GM12878 (cell line): ENCODE measurements at regions not wholly inside any gene's neighbourhood (a gene's known extent, or its start where the extent isn't known, plus 50 kb on each side); places are given as distances from the start of the nearest gene placed in this dataset.

Source experiments
- ASH2L ChIP-seq: fragments of 300-600, 200-600 bp; sonication (generic); IDR thresholded peaks from 2 replicates; pipeline ENCODE4 v1.6.1; 2017; ENCODE audit warnings: low read depth, mild to moderate bottlenecking, borderline replicate concordance
- DPF2 ChIP-seq: fragments of 450-650 bp; IDR thresholded peaks from 2 replicates; pipeline ENCODE4 v1.6.1; 2017; ENCODE audit warnings: mild to moderate bottlenecking
- EGR1 ChIP-seq, 2 experiments: IDR thresholded peaks; 1 replicate in 1 of 2; 2 replicates in 1 of 2; pipeline ENCODE4 v1.6.1; 2011 to 2012; ENCODE audit warnings: low read depth in 2 of 2, low read length in 2 of 2, borderline replicate concordance in 1 of 2, mild to moderate bottlenecking in 1 of 2, moderate library complexity in 1 of 2
- EZH2 ChIP-seq: IDR thresholded peaks from 2 replicates; pipeline ENCODE4 v1.6.1; 2012; ENCODE audit warnings: low read depth, mild to moderate bottlenecking, control low read depth, inconsistent platforms, low read length, borderline replicate concordance; ENCODE audit not compliant: control insufficient read depth
- TCF3 ChIP-seq: IDR thresholded peaks from 2 replicates; pipeline ENCODE4 v1.6.1; 2012; ENCODE audit warnings: low read depth, mild to moderate bottlenecking, low read length, borderline replicate concordance; ENCODE audit not compliant: insufficient read depth
- YY1 ChIP-seq: IDR thresholded peaks from 2 replicates; pipeline ENCODE4 v1.6.1; 2011; ENCODE audit warnings: low read depth, mild to moderate bottlenecking, low read length
- TF ChIP-seq, protein P1 (sequence below): IDR thresholded peaks from 2 replicates; pipeline ENCODE4 v1.6.1; 2011; ENCODE audit warnings: mild to moderate bottlenecking, low read depth, low read length, moderate library complexity; ENCODE audit not compliant: insufficient replicate concordance

DNA sequence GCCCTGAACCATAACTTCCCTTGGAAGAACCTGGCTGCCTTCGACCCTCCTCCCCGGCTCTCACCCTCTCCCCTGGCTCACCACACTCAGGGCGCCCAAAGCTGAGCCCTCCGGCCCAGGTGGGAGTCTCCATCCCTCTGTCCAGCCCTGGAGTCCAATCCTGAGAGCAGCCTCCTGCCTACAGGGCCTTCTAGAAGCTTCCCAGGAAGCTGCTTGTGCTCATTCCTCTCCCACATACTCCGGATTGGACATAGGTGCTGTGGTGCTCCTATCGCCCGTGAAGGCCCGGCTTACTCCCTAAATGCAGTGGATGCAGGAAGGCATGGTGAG is 1332.0 kb downstream of the BRD1 start:
- TF ChIP-seq, protein P1, sequence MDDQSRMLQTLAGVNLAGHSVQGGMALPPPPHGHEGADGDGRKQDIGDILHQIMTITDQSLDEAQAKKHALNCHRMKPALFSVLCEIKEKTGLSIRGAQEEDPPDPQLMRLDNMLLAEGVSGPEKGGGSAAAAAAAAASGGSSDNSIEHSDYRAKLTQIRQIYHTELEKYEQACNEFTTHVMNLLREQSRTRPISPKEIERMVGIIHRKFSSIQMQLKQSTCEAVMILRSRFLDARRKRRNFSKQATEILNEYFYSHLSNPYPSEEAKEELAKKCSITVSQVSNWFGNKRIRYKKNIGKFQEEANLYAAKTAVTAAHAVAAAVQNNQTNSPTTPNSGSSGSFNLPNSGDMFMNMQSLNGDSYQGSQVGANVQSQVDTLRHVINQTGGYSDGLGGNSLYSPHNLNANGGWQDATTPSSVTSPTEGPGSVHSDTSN = no peak
- TF ChIP-seq DPF2 (no peak), EZH2 (no peak), ASH2L (no peak), EGR1 (IDR thresholded peaks at IDR 0.05; ENCODE audit: borderline replicate concordance in 1 of 2, low read depth in 2 of 2, low read length in 2 of 2) (no peak), TCF3 (no peak), YY1 (no peak)
